Endometrium (tissue), 2 donors: ENCODE measurements at regions not wholly inside any gene's neighbourhood (a gene's known extent, or its start where the extent isn't known, plus 50 kb on each side); places are given as distances from the start of the nearest gene placed in this dataset.

Experiments used
- FAIRE-seq: peaks from 2 replicates; lab custom pipeline; 2012; peaks lifted over from hg19 to GRCh38; lab: Jason Lieb, UNC
- donor health status: control.
- donor health status: control.

- FAIRE-seq = no peak
These were observed 263.1 kb upstream of the GYPC start for GRCh38 chr2:126392889-126393288.

GRCh38 chr2:126399001-126399400 is 257.0 kb upstream of the GYPC start:
- FAIRE-seq = no peak

GRCh38 chr2:126403039-126403628 is 252.8 kb upstream of the GYPC start:
- no peak for FAIRE-seq

- no peak for FAIRE-seq
These were observed 249.7 kb upstream of the GYPC start for GRCh38 chr2:126406267-126406666.

GRCh38 chr2:126408671-126409070 is 247.3 kb upstream of the GYPC start:
- FAIRE-seq = no peak

- no peak for FAIRE-seq
These were observed 246.1 kb upstream of the GYPC start for GRCh38 chr2:126409850-126410249.

- no peak for FAIRE-seq
These were observed 242.9 kb upstream of the GYPC start for GRCh38 chr2:126413079-126413478.

- peak; percentile 41 for FAIRE-seq
These were observed 236.6 kb upstream of the GYPC start for GRCh38 chr2:126419403-126419802.

GRCh38 chr2:126425943-126426342 is 230.0 kb upstream of the GYPC start:
- FAIRE-seq = no peak

- no peak for FAIRE-seq
These were observed 226.9 kb upstream of the GYPC start for GRCh38 chr2:126429103-126429502.

- FAIRE-seq = no peak
These were observed 224.8 kb upstream of the GYPC start for GRCh38 chr2:126431136-126431535.

GRCh38 chr2:126436411-126436810 is 219.5 kb upstream of the GYPC start:
- no peak for FAIRE-seq

GRCh38 chr2:126437016-126437415 is 218.9 kb upstream of the GYPC start:
- FAIRE-seq = no peak

GRCh38 chr2:126444512-126444911 is 211.4 kb upstream of the GYPC start:
- FAIRE-seq = no peak

- no peak for FAIRE-seq
These were observed 209.8 kb upstream of the GYPC start for GRCh38 chr2:126446106-126446695.

- FAIRE-seq = no peak
These were observed 207.3 kb upstream of the GYPC start for GRCh38 chr2:126448611-126449010.

GRCh38 chr2:126449677-126450076 is 206.3 kb upstream of the GYPC start:
- no peak for FAIRE-seq

GRCh38 chr2:126463892-126464674 is 191.9 kb upstream of the GYPC start:
- no peak for FAIRE-seq

GRCh38 chr2:126467367-126468054 is 188.4 kb upstream of the GYPC start:
- no peak for FAIRE-seq

GRCh38 chr2:126475031-126475430 is 180.9 kb upstream of the GYPC start:
- FAIRE-seq = no peak

GRCh38 chr2:126476691-126477090 is 179.3 kb upstream of the GYPC start:
- no peak for FAIRE-seq

- FAIRE-seq = no peak
These were observed 175.9 kb upstream of the GYPC start for GRCh38 chr2:126480033-126480432.
